CD4-positive, alpha-beta memory T cell (primary cell): ENCODE measurements at regions not wholly inside any gene's neighbourhood (a gene's known extent, or its start where the extent isn't known, plus 50 kb on each side); places are given as distances from the start of the nearest gene placed in this dataset.
A peak's percentile ranks its signal among the peaks of the same experiment; 100 is the strongest.

Experiments used
- CTCF ChIA-PET: fragments of 350-600 bp; sonication (Branson Sonifier 250); formaldehyde crosslinking; loops from one replicate; lab custom pipeline; 2021; ENCODE audit warnings: inconsistent platforms; ENCODE audit not compliant: partially characterized antibody; lab: Charles Lee
- POLR2A ChIA-PET: fragments of 350-600 bp; sonication (Branson Sonifier 250); formaldehyde crosslinking; loops from one replicate; lab custom pipeline; 2021; ENCODE audit not compliant: partially characterized antibody; lab: Charles Lee
- DNase-seq, 5 donors: peaks; one replicate each; pipeline versions ENCODE4 v3.0.0 to v3.0.0-alpha.2; 2020 to 2022; ENCODE audit warnings: mixed read lengths in 1 of 5
- H3K27ac ChIP-seq: one replicate; pipeline ENCODE4 v1.7.0; 2013; ENCODE audit warnings: low read depth, low read length
- H3K27me3 ChIP-seq: 2 replicates; pipeline ENCODE4 v1.7.0; 2013; ENCODE audit warnings: mild to moderate bottlenecking, low read length, moderate library complexity; ENCODE audit not compliant: insufficient read depth
- H3K36me3 ChIP-seq: 2 replicates; pipeline ENCODE4 v1.7.0; 2013; ENCODE audit warnings: mild to moderate bottlenecking, low read length, moderate library complexity; ENCODE audit not compliant: insufficient read depth
- H3K4me1 ChIP-seq: 2 replicates; pipeline ENCODE4 v1.7.0; 2013; ENCODE audit warnings: mild to moderate bottlenecking, low read length, moderate library complexity; ENCODE audit not compliant: insufficient read depth
- H3K4me3 ChIP-seq, 2 donors: one replicate each; pipeline ENCODE4 v1.7.0; 2013; ENCODE audit warnings: low read length in 2 of 2, mild to moderate bottlenecking in 1 of 2
- H3K9me3 ChIP-seq, 2 donors: one replicate each; pipeline ENCODE4 v1.7.0; 2013; ENCODE audit warnings: low read length in 2 of 2, control low read depth in 1 of 2; ENCODE audit not compliant: control insufficient read depth in 1 of 2
- H3K27ac Mint-ChIP-seq, 7 donors: one replicate each; pipeline ENCODE4 v1.8.0; 2020 to 2021; ENCODE audit warnings: mixed read lengths in 7 of 7, mild to moderate bottlenecking in 6 of 7, inconsistent platforms in 3 of 7, moderate library complexity in 3 of 7
- H3K27me3 Mint-ChIP-seq, 2 donors: one replicate each; pipeline ENCODE4 v1.8.0; 2020 to 2021; ENCODE audit warnings: mixed read lengths in 2 of 2
- H3K36me3 Mint-ChIP-seq, 2 donors: one replicate each; pipeline ENCODE4 v1.8.0; 2020 to 2021; ENCODE audit warnings: mixed read lengths in 2 of 2, inconsistent platforms in 1 of 2, mild to moderate bottlenecking in 1 of 2
- H3K4me1 Mint-ChIP-seq, 4 donors: one replicate each; pipeline ENCODE4 v1.8.0; 2020 to 2021; ENCODE audit warnings: mixed read lengths in 4 of 4, mild to moderate bottlenecking in 1 of 4
- H3K4me3 Mint-ChIP-seq, 8 donors: one replicate each; pipeline ENCODE4 v1.8.0; 2020 to 2021; ENCODE audit warnings: mixed read lengths in 8 of 8, mild to moderate bottlenecking in 7 of 8, moderate library complexity in 6 of 8, inconsistent platforms in 3 of 8
- H3K9me3 Mint-ChIP-seq, 8 donors: one replicate each; pipeline ENCODE4 v1.8.0; 2020 to 2021; ENCODE audit warnings: mixed read lengths in 8 of 8, mild to moderate bottlenecking in 5 of 8, inconsistent platforms in 3 of 8, moderate library complexity in 1 of 8
- intact Hi-C: fragments of 100-400 bp; cut with micrococcal nuclease; formaldehyde crosslinking; loops from one replicate; pipeline ENCODE4 v1.15.1; 2023

DNA sequence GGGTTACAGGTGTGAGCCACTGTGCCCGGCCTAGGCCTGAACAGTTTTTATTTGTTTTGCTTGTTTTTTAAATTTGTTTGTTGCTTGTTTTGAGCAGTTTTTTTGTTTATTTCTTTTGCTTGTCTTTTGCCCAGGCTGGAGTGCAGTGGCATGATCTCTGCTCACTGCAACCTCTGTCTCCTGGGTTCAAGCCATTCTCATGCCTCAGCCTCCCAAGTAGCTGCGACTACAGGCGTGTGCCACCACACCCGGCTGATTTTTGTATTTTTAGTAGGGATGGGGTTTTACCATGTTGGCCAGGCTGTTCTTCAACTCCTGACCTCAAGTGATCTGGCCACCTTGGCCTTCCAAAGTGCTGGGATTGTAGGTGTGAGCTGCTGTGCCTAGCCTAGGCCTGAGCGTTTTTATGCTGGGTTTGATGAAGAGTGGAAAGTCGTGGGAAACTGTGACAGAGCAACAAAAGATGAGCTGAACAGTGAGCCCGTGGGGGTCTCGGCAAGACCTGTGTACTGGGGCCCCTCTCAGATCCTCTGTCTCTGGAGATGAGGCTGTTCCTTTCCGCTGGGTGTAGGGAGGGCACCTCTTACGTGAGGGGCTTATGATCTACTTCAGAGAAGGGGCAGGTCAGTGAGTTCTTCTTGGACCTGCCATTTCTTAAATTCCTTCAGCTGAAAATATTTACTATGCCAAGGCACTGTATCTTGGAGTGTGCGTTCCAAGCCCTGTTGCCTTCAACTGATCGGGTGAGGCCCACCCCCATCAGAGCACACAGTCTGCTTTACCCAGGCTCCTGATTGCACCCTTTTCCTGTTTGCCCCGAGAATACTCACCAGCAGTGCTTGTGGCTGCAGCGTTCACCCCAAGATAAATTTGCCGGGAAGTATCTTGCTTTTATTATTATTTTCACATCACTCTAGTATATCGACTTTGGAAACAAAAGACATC lies 322.1 kb downstream of the SEC14L1 start:
- H3K27ac ChIP-seq, result peak overlapping the region; percentile 73
- H3K4me3 ChIP-seq, result peak overlapping the region; percentile 28 to 29
- Mint-ChIP-seq H3K27me3 (no peaks in the 10 kb centered on the region), H3K9me3 (peaks cover 0 to 2% (median 0%) of the 10 kb centered on the region in 8 donors), H3K36me3 (peaks cover 15 to 45% of the 10 kb centered on the region in 2 donors), H3K27ac (peak overlapping the region; percentile 90 to 100 (median 95)), H3K4me1 (peaks cover 58 to 95% (median 76%) of the 10 kb centered on the region in 4 donors), H3K4me3 (peak overlapping the region; percentile 72 to 100 (median 92))
- peaks cover 99% of the 10 kb centered on the region for H3K4me1 ChIP-seq
- intact Hi-C loops, result no loop called here
- no peaks in the 10 kb centered on the region for H3K9me3 ChIP-seq
- ChIA-PET CTCF (interaction anchor here (0.7 to 3.0 kb wide), 10 partner anchors 8 to 74 kb away, joined by 3 to 13 read pairs (median 6); no protein-coding TSS in a partner anchor), POLR2A (interaction anchor here (0.8 to 71.9 kb wide), 6 partner anchors 12 to 668 kb away, joined by 3 to 6031 read pairs (median 148); partner anchors contain the start of gene TMC8)
- no peaks in the 10 kb centered on the region for H3K27me3 ChIP-seq
- peaks cover 9% of the 10 kb centered on the region for H3K36me3 ChIP-seq
- DNase-seq, result no peak

DNA sequence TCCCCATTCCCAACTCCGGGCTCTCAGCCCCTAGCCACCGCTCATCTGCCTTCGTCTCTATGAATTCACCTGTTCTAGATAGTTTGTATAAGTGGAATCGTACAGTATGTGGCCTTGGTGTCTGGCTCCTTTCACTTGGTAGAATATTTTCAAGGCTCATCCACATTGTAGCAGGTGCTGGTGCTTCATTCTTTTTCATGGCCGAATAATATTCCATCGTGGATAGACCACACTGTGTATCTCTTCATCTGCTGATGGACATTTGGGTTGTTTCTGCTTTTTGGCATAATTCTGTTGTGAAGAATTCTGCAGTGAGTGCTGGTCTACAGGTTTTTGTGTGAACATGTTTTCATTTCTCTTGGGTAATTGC lies 324.2 kb downstream of the SEC14L1 start:
- H3K4me1 ChIP-seq, result peaks cover 99% of the 10 kb centered on the region
- peaks cover 34 to 51% of the 10 kb centered on the region in 2 donors for H3K36me3 Mint-ChIP-seq
- peaks cover 0 to 2% (median 0%) of the 10 kb centered on the region in 8 donors for H3K9me3 Mint-ChIP-seq
- H3K4me3 Mint-ChIP-seq, result peak overlapping the region; percentile 80 to 90 (median 84)
- peaks cover 57 to 95% (median 77%) of the 10 kb centered on the region in 4 donors for H3K4me1 Mint-ChIP-seq
- peak overlapping the region; percentile 50 for H3K27ac ChIP-seq
- peak overlapping the region; percentile 6 to 47 for H3K4me3 ChIP-seq
- peaks cover 20% of the 10 kb centered on the region for H3K36me3 ChIP-seq
- peak overlapping the region; percentile 83 to 97 (median 85) for H3K27ac Mint-ChIP-seq
- no peak for DNase-seq
- CTCF ChIA-PET, result interaction anchor here (1.6 to 2.4 kb wide), 4 partner anchors 11 to 35 kb away, joined by 5 to 10 read pairs (median 6); no protein-coding TSS in a partner anchor
- intact Hi-C loops, result loop anchor here (1.0 to 5.0 kb wide), 4 partner anchors 8 to 33 kb away; no protein-coding TSS in a partner anchor
- H3K27me3 Mint-ChIP-seq, result no peaks in the 10 kb centered on the region
- H3K9me3 ChIP-seq, result no peaks in the 10 kb centered on the region
- POLR2A ChIA-PET, result interaction anchor here (0.7 to 71.9 kb wide), 7 partner anchors 8 to 136 kb away, joined by 3 to 6031 read pairs (median 14); no protein-coding TSS in a partner anchor
- no peaks in the 10 kb centered on the region for H3K27me3 ChIP-seq

DNA sequence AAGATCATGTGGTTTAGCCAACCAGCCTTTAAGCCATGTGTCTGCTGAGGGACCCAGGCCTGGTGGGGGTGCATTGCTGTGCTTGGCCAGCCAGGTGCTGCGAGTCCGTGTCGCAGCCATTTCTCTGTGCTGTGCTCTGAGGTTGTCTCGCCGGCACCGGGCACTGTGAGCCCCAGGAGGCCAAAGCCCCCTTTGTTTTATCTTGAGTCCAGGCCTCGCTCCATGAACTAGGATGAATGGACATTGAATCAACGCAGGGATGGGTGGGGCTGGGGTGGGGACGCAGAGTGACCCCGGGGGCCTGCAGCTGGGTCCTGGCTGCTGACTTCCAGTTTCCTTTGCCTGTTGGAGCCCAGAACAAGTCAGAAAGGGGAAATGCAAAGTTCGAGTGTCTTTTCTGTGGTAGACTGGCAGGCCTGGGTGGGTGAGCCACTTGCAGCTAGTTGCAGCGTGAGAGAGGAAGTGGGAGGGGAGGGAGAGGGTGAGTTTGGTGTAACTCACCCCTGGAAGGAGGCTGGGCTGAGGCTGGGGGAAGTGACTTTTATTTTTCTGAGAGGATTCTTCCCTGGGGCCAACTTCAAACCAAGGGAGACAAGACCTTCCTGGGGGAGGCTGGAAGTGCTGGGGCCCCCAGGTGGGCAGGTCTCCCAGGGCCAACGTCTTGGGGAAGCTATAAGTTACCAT lies 324.7 kb downstream of the SEC14L1 start:
- Mint-ChIP-seq H3K27ac (peak overlapping the region; percentile 83 to 97 (median 85)), H3K9me3 (peaks cover 0 to 2% (median 0%) of the 10 kb centered on the region in 8 donors), H3K27me3 (no peaks in the 10 kb centered on the region), H3K4me1 (peaks cover 60 to 95% (median 79%) of the 10 kb centered on the region in 4 donors), H3K4me3 (peak overlapping the region; percentile 80 to 90 (median 84)), H3K36me3 (peaks cover 40 to 54% of the 10 kb centered on the region in 2 donors)
- intact Hi-C loops, result loop anchor here (1.0 to 5.0 kb wide), 4 partner anchors 8 to 33 kb away; no protein-coding TSS in a partner anchor
- Histone ChIP-seq H3K9me3 (no peaks in the 10 kb centered on the region), H3K4me3 (peak overlapping the region; percentile 6 to 47), H3K27me3 (no peaks in the 10 kb centered on the region), H3K27ac (peak overlapping the region; percentile 50), H3K36me3 (peaks cover 25% of the 10 kb centered on the region), H3K4me1 (peaks cover 99% of the 10 kb centered on the region)
- POLR2A ChIA-PET, result interaction anchor here (0.7 to 71.9 kb wide), 10 partner anchors 9 to 493 kb away, joined by 3 to 6031 read pairs (median 5); partner anchors contain the start of gene TNRC6C
- CTCF ChIA-PET, result interaction anchor here (0.6 to 2.4 kb wide), 9 partner anchors 9 to 89 kb away, joined by 3 to 10 read pairs (median 5); no protein-coding TSS in a partner anchor
- DNase-seq, result peak; percentile 82 to 94 (median 84)

DNA sequence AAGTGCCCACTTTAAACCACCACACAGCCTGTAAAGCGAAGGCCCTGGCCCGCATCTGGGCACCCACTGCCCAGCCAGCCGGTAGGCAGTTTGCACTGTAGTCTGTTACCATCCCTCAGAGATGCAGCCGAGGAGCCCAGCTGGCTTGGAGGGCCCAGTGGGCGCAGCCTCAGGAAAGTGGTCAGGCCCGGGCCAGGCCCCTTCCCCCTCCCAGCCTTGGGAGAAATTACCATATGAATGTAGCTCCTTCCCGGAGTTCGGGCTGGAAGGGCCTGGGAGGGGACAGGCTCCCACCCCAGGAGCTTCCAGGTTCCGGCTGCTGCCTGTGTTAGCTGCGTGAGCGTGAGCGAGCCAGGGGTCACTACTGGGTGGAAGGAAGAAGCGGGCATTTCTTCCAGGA lies 325.4 kb downstream of the SEC14L1 start:
- H3K4me3 ChIP-seq, result peak overlapping the region in 1 of 2 donors; percentile 47
- ChIA-PET CTCF (interaction anchor here (0.6 to 2.4 kb wide), 10 partner anchors 8 to 90 kb away, joined by 3 to 10 read pairs (median 5); no protein-coding TSS in a partner anchor), POLR2A (interaction anchor here (0.8 to 71.9 kb wide), 9 partner anchors 9 to 492 kb away, joined by 3 to 6031 read pairs (median 5); partner anchors contain the start of gene TNRC6C)
- Mint-ChIP-seq H3K27me3 (no peaks in the 10 kb centered on the region), H3K9me3 (peaks cover 0 to 2% (median 0%) of the 10 kb centered on the region in 8 donors), H3K27ac (peak overlapping the region; percentile 83 to 97 (median 86)), H3K4me1 (peaks cover 63 to 95% (median 82%) of the 10 kb centered on the region in 4 donors), H3K36me3 (peaks cover 44 to 61% of the 10 kb centered on the region in 2 donors), H3K4me3 (peak overlapping the region; percentile 80 to 90 (median 84))
- H3K36me3 ChIP-seq, result peaks cover 31% of the 10 kb centered on the region
- intact Hi-C loops, result loop anchor here (5.0 kb wide), 1 partner anchor 34 kb away; no protein-coding TSS in a partner anchor
- peak overlapping the region; percentile 50 for H3K27ac ChIP-seq
- H3K4me1 ChIP-seq, result peaks cover 100% of the 10 kb centered on the region
- H3K9me3 ChIP-seq, result no peaks in the 10 kb centered on the region
- H3K27me3 ChIP-seq, result no peaks in the 10 kb centered on the region
- no peak for DNase-seq

DNA sequence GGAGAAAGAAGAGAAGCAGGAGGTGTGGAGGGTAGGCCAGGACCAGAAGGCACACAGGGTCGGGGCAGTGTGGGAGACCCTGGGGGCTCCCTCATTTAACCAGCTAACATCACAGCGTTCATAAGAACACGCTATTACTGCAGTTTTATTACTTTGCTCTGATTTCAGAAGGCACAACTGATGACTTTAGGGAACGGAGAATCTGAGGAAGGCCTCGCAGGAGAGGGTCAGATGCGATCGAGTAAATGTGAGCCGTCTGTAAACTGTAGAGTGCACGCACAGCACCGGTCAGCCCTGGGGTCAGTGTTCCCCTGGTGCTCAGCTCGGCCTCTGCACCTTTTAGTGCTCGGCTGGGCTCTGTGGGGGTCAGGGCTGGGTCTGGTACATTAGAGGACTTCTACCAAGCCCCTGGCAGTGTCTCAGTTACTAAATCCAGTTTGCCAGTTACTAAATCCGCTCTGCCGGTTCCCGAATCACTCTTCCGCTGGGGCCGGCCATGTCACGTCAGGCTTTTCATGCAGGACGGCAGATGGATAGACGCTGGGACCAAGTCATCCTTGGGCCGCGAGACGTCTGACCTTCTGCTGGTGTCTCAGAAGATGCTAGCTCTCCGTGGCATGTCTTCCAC lies 325.9 kb downstream of the SEC14L1 start:
- Mint-ChIP-seq H3K36me3 (peaks cover 44 to 61% of the 10 kb centered on the region in 2 donors), H3K27ac (peak overlapping the region; percentile 66 to 97 (median 85)), H3K27me3 (no peaks in the 10 kb centered on the region), H3K4me1 (peaks cover 59 to 95% (median 82%) of the 10 kb centered on the region in 4 donors), H3K9me3 (peaks cover 0 to 2% (median 0%) of the 10 kb centered on the region in 8 donors), H3K4me3 (peak overlapping the region; percentile 6 to 90 (median 82))
- POLR2A ChIA-PET, result interaction anchor here (1.3 to 71.9 kb wide), 7 partner anchors 8 to 492 kb away, joined by 5 to 6031 read pairs (median 14); partner anchors contain the start of gene TNRC6C
- Histone ChIP-seq H3K4me3 (peak overlapping the region in 1 of 2 donors; percentile 47), H3K36me3 (peaks cover 31% of the 10 kb centered on the region), H3K27me3 (no peaks in the 10 kb centered on the region), H3K9me3 (no peaks in the 10 kb centered on the region), H3K4me1 (peaks cover 100% of the 10 kb centered on the region), H3K27ac (peak overlapping the region; percentile 50)
- CTCF ChIA-PET, result interaction anchor here (0.9 to 2.4 kb wide), 9 partner anchors 8 to 90 kb away, joined by 3 to 10 read pairs (median 5); no protein-coding TSS in a partner anchor
- no peak for DNase-seq
- intact Hi-C loops, result loop anchor here (5.0 kb wide), 1 partner anchor 34 kb away; no protein-coding TSS in a partner anchor
